Activated CD4-positive, alpha-beta T cell treated with anti-CD3 and anti-CD28 coated beads, Interleukin-2, amount 50 U/mL, for 16 hours (primary cell): ENCODE measurements at regions not wholly inside any gene's neighbourhood (a gene's known extent, or its start where the extent isn't known, plus 50 kb on each side); places are given as distances from the start of the nearest gene placed in this dataset.

Source experiments
- DNase-seq: peaks from one replicate; pipeline ENCODE4 v3.0.0-alpha.2; 2020

DNA sequence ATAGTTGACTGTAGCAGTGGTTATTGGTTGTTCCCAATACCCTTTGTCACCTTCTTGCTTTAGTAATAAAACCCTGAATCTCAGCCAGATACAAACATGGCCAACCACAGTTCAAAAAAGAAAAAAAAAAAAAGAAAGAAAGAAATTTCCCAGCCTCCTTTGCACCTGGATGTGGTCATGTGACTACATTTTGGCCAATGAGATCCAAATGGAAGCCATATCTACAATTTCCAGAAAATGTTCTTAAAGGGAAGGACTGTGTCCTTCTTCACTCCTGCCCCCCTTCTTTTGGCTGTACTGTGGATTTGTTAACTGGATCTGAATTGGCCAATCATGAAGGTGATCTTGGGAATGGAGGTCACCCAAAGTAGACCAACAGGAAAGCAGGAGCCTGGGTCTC, 141.9 kb downstream of the SOX9 start:
- no peak for DNase-seq

DNA sequence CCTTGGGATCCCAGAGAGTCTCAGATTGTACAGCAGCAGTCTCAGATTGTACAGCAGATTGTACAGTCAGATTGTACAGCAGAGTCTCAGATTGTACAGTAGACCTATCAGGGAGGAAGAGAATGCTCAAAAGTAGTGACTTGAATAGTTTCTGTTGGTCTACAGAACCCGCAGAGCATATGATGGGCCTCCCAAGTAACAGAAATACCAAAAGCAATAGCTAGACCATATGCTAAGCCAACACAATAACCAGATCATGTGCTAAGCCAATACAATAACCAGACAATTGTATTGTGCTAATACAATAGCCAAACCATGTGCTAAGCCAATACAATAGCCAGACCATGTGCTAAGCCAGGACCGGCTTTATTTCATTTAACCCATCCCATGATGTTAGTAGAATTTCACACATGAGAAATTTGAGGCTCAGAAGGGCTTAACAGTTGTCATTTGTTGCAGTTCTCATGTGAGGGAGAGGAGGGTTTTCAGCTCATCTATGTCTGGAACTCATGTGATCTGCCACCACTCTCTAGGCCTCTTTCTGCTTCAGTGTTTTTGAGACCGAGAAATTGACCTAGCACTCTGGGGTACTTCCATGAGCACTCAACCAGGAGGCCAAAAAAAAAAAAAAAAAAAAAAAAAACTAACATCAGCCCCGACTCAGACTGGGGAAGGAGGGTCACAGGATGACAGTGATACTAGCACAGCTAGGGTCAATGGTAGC, 144.0 kb downstream of the SOX9 start:
- DNase-seq, result no peak

- DNase-seq, result no peak
Observed at GRCh38 chr17:72266112-72266775, 145.4 kb downstream of the SOX9 start.

GRCh38 chr17:72267601-72268000, 146.8 kb downstream of the SOX9 start:
- no peak for DNase-seq

DNA sequence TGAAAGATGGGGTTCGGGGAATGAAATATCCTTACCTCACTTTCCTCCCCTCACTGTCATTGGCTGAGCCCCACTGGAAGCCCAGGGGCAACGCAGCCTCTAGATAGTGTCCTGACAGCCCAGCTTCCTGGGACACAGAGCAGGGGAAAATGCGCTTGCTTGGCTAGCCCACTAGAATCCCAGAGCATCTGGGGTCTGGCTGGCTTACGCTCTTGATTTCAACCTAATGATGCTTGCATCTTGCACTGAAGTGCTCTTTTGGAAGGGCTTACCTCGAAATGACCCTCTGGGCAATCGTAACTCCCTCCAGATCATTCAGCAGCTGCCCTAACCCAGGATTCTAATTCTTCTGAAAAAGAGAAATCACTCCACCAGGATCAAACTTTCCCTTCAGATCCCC, 147.6 kb downstream of the SOX9 start:
- DNase-seq, result no peak

DNA sequence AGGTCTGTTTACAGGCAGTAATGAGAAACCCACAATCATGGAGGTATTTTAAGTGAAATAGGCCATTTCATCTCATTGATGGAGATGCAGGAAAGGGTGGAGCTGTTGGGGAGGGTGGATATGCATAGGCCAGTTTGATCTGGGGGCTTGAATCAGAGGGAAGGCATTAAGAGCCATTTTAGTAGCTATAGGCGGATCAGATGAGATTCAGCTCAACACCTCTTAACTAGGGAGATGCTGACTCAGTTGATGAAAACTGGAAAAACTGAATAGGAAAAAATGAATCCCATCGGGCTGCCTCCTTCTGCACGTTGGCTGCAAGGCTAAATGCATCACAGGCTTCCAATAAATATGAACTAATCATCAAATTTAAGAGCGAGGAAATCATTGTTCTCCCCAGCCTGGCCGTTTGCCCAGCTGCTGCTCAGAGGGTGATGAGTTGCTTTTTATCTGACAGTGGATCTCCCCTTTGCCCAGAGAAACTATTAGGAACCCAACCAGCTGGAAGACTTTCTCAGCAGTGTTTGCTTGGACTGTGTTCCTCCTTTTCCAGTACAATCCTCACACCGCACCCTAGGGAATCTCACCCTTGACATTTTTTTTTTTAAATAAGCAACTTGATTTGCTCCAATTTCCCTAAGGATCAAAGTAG, 149.6 kb downstream of the SOX9 start:
- DNase-seq, result no peak

DNA sequence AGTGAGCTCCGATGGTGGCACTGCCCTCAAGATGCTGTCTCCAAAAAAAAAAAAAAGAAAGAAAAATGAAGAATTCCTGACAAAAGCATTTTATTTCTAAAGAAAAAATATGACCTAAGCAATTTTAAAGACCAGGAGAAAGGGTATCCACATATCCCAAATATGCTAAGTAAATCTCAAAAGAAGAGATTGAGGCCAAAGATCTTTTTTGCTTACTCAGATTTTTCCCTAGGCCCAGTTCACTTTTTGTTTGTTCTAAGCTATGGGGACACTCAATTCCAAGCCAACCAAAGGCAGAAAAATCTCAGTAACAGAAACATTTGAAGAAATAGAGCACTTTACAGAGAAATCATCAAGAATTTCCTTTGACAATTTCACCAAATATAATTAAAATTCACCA, 150.8 kb downstream of the SOX9 start:
- no peak for DNase-seq

DNA sequence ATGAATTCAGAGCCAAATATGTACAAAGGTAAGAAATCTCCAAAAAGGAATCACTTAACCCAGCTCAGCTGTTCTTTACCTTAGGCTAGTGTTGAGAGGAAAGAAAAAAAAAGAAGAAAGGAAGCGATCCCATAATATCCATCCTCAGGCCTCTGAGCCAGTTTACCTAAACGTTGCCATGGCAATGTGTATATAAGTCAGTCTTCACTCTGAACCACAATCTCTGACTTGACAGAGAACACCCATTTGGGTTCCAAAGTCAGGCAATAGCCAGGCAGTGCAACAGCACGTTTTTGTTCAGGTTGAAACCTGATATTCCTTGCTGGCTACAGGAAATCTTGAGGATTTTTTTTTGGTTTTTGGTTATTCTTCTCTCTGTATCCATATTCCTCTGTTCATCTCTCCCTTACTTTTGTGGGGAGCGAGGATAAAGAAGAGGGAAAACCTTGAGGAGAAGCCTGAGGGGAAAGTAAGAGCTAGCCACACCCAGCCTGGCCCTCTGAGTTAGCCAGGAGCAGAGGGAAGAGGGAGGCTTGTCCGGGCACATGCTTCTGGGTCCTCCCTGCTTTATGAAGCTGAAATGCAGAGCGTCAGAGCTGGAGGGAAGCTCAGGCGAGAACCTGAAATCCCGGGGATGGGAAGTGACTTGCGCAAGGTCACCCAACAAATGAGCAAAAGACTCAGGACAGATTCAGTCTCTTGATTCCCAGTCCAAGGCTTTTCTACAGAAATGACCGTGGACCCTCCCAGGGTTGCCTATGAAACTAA, 152.7 kb downstream of the SOX9 start:
- no peak for DNase-seq

DNA sequence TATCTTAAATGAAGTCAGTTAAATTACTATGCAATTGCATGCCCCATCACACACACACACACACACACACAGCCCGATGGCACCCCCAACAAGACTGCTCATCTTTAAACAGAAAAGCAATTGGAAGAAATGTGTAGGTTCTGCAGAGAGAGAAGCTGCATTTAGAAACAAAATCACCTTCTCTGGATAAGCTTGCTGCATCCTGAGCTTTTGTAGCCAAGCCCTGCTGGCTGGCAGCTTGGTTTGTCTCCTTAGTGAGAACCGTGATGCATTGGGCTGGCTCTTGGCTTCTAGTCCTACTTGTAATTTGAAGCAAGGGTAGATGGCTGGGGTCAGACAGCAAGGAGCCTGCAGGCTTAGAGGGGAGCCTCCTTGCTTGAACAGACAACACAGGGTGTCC, 153.8 kb downstream of the SOX9 start:
- no peak for DNase-seq

GRCh38 chr17:72280881-72281280, 160.1 kb downstream of the SOX9 start:
- DNase-seq, result no peak

GRCh38 chr17:72282439-72283029, 161.7 kb downstream of the SOX9 start:
- DNase-seq, result no peak

- DNase-seq, result no peak
Observed at GRCh38 chr17:72284806-72285205, 164.0 kb downstream of the SOX9 start.

- DNase-seq, result no peak
Observed at GRCh38 chr17:72287586-72287985, 166.8 kb downstream of the SOX9 start.

DNA sequence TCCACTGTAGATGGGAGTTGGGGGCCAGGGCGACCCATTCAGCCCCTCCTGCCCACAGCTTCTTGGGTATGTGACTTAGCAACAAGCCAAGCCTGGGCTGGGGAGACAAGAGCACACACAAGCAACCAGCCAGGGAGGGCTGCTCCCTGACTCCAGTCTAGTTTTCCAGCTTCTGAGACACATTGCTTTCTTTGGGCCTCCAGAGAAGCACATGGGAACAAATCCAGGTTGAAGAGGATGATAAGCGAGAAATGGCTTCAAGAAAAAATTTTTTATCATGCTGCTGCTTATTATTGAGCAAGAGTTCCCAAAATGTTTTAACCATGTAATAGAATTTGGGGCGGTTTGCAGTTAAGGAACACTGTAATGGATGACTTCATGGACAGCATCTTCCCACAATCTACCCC, 173.7 kb downstream of the SOX9 start:
- no peak for DNase-seq

DNA sequence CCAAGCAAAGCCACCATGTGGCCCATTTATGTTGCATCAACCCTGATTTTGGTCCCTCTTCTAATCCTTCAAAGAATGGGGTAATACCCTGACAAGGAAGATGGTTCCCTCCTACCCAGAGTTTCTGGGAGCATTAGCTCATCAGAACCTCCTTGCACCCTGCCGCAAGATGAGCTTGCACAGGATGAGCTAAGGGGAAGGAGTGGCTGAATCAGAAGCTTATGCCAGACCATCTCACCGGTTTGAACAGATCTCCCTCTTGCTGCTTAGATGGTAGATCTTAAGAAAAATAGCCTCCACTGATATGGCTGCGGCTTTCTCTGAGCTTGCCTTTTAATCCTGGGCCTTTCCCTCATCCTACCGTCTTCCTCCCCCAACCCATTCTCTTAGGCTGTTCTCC, 175.1 kb downstream of the SOX9 start:
- DNase-seq, result no peak

GRCh38 chr17:72296456-72296855, 175.6 kb downstream of the SOX9 start:
- no peak for DNase-seq

GRCh38 chr17:72297326-72298115, 176.7 kb downstream of the SOX9 start:
- DNase-seq, result no peak

GRCh38 chr17:72299100-72299499, 178.3 kb downstream of the SOX9 start:
- no peak for DNase-seq

DNA sequence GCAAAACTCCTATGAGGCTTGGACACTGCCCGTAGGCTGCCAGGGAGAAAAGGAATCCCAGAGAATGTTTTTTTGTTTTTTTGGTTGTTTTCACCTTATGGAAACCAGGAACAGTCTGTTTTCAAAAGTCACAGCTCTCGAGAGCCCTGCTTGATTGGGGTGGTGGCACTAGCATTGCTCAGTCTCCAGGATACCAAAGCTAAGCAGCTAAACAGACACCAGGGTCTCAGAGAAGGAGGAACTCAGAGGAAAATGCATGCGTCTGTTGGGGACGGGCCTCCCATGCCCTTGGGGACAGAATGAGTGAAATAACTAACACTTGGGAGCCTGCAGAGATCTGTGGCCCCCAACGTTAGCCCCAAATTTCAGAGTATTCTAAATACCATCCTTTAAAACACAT, 178.8 kb downstream of the SOX9 start:
- DNase-seq, result no peak

GRCh38 chr17:72301887-72302286, 181.1 kb downstream of the SOX9 start:
- DNase-seq, result no peak

DNA sequence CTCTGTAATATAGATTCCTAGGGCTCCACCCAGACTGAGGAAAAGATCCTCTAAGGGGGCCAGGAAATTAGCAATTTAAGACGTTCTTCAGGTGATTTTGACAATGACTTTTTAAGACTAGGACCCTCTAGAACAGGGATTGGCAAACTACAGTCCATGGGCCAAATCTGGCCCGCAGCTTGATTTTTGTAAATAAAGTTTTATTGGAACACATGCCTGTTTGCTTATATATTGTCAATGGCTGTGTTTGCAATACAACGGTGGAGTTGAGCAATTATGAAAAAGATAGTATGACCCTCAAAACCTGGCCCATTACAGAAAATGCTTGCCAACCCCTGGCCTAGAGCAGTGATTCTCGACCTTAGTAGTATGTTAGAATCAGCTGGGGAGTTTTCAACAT, 181.9 kb downstream of the SOX9 start:
- no peak for DNase-seq
